HG03520 (cell line): ENCODE measurements at regions not wholly inside any gene's neighbourhood (a gene's known extent, or its start where the extent isn't known, plus 50 kb on each side); places are given as distances from the start of the nearest gene placed in this dataset.

ENCODE experiments used
- ATAC-seq: cut with Tn5 transposase; IDR thresholded peaks from one replicate; pipeline ENCODE4 v1.9.1; 2021; ENCODE audit warnings: mild to moderate bottlenecking, moderate library complexity; ENCODE audit not compliant: unreplicated experiment

- no peak for ATAC-seq
Measured at GRCh38 chrX:39829965-39830364, 267.8 kb downstream of the BCOR start.

- no peak for ATAC-seq
Measured at GRCh38 chrX:39830414-39830813, 267.3 kb downstream of the BCOR start.

DNA sequence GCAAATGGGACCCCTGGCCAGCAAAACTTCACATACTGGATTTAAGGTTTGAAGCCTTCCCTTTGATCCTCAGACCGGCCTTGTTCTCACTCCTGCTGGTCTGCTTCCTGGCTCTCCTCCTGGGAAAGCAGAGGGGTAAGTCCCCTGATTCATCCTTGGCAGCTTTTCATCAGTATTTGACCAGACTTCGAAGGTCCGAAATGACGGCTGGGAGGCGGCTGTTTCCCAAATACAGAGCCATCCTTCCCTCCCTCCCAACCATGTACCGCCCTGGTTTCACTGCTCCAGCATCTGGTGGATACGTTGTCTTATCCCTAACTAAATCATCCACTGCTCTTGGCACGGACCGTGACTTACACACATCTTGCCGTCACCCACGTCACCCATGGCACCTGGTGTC, 265.5 kb downstream of the BCOR start:
- ATAC-seq: no peak

GRCh38 chrX:39834600-39834999, 263.2 kb downstream of the BCOR start:
- ATAC-seq: no peak

DNA sequence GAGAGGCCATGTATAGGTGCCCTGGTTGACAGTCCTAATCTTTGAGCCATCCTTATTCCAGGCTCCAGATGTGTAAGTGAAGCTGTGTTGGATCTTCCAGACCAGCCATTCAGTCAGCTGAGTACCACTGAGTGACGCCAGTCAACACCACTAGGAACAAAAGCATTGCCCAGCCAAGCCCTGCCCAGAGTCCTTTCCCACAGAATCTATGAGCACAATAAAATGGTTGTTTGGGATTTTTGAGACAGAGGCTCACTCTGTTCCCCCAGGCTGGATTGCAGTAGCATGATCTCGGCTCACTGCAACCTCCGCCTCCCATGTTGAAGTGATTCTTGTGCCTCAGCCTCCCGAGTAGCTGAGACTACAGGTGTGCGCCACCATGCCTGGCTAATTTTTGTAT, 262.5 kb downstream of the BCOR start:
- ATAC-seq: no peak

DNA sequence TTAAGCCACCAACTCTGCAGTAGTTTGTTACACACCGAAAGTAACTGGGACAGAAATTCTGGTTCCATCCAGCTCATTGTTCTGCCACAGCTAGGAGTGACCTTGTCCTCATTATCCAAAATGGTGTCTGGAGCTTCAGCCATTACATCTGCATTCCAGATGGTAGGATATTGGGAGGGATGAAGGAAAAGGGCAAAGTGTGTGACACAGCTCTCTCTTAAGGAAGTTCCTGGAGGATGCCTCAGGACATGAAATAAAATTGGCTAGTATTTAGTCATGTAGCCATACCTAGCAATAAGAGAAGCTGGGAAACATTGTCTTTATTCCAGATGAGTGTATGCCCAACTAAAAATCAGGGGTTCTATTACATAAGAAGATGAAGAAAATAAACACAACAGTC, 262.0 kb downstream of the BCOR start:
- no peak for ATAC-seq

DNA sequence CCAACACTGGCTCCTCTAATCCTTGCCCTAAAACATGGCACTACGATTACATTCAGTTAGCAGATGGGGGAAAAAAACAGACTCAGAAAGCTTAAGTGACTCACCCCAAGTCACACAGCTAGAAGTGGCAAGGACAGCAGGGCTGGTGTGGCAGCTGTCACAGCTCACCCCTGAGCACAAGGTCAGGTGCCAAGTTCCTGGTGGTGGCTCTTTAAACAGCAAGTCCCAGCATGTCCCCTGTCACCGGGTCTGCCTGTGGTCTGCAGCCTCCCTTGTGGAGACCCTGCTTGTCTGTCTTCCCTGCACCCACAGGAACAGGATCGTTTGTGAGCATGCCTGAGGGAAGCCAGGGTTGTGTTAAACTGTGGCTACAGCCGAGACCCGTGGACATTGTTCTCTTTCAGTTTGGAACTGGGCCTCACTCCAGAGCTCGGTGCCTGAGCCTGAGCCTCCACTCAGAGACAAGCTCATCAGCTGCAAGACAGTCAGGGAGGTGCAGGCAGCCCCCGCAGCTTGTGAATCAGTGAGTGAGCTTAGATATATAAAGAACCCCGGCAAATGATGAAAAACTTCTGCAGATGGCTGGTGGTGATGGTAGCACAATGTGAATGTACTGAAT, 260.8 kb downstream of the BCOR start:
- ATAC-seq: no peak

DNA sequence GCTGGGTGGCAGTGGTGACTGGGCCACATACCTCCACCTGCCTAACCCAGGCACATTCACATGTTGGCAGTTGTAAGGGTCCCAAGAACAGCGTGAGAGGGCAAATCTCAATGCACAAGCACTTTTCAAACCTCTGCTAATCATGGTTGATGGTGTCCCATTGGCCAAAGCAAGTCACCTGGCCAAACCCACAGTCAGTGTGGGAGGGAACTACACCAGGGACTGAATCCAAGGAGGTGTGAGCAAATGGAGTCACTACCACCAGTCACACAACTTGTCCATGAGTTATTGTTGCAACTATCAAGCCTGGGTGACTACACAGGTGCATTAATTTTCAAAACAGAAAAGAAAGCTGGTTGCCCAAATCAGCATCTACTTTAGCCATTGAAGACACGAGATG, 260.1 kb downstream of the BCOR start:
- no peak for ATAC-seq

DNA sequence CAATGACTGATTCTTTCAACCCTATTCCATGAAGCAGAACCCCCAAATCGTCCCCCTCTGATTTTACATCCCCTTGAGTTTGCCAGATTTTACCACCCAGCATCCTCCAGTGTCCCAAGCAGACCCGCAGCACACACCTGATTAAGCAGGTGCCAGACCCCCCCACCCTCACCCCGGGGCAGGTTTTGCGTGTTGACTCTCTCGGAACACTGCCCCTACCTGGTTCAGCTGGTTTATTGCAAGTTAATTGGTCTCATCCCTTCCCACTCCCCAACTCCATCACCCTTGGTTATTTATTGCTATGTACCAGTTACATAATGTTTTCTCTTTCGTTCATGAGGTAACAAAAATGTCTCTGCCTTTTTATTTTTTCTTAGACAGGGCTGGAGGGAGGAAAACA, 258.4 kb downstream of the BCOR start:
- no peak for ATAC-seq

- ATAC-seq: no peak
Measured at GRCh38 chrX:39840133-39840532, 257.6 kb downstream of the BCOR start.

DNA sequence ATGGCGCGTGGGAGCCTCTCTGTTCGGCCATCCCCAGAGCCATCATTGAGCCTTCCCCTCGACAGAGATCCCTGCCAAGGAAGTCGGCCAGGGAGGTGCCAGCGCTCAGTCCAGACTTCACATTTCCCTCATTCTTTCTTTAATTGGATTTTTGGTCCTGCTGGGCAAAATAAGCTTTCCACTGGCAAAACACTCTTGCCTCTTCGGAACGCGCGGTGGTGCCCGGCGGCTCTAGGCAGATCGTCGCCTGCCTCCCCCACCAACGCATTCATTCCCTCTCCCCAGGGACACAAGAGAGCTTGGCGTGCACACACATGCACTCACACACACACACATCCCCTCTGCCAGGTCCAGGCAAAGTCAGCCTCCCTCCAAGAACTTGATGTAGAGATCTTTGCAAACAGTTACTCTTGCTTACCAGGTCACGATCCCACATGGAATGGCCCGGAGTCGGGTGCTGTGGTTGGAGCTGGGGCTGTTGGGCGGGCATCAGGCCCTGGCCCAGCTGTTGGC, 257.1 kb downstream of the BCOR start:
- no peak for ATAC-seq

DNA sequence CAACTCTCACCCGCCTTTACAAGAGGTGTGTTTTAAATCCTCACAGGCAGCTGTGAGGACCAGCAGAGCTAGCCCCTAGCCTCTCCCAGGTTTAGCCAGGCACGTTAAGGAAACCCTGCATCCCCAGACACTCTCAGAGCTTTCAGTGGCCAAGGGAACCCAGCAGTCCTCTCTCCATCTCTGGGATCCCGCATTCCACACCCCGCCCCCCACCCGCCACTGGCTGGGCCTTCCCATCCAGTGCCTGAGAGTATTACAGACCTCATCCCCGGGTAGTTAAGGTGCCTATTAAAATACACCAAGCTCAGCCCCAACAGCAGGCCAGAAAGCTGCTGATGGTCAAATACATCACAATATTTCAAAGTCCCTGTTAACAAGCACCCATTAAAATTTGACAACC, 256.2 kb downstream of the BCOR start:
- ATAC-seq: no peak

DNA sequence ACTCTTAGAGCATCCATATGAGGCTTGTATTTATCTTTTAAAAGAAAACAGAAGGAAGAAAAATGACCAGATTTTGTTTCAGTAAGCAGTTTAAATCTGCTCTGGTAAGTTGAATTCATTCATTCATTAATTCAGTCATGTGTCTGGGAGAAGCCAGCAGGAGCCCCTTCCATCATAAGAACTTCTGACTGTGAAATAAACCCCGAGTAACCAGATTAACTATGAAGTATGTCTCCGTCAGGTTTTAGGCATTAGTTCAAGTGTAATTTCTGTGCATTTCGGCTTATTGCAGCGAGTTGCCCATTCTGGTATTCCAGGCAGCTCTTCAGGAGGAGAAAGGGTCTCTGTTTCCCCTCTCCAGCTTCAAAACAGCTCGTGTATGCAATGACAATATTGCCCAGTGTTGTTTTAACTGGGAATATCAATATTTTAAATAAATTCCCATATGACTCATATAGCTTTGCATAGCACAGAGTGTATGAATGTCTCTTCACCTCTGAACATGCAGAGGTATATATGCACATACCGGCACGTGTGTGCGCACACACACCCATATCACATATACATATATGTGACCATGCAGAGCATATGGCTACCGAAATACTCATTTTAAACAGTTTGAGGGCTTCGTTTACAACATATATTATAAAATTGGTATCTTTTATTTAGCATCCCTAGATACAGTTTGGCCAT, 255.3 kb downstream of the BCOR start:
- no peak for ATAC-seq

DNA sequence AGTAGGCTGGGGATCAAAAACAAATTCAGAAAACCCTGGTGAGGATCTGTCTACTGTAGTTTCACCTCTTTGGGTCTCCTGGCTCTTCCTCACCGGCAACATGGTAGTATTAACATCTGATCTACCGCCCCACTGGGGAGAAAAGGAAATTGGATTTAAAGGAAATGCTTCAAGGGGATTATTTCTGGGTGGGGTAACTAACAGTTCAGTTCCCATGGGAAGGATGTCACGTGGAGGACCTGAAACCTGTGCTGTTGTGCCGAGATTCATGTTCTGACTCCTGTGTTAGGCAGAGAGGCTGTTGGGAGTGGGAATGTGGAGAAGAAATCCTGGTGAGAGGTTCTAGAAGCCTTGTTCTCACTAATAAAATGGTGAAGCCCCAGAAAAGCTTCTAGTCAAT, 254.4 kb downstream of the BCOR start:
- no peak for ATAC-seq

DNA sequence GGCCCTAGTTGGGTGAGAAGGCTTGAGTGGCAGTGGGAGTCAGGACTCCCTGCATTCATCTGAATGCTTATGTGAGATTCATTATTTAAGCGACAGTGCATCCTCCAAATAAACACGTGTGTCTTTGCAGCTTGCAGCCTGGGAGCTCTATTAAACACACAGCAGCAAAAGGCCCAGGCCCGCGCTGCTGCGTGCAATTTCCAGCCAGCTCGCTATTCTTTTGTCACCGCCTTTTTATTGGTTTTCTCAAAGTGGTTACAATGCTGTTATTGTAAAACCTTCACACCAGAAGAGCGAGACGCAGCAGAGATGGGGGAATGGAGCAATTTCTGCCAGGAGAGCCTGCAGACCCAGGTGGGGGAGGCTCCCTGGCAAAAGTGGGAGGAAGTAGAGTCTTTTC, 252.5 kb downstream of the BCOR start:
- no peak for ATAC-seq

DNA sequence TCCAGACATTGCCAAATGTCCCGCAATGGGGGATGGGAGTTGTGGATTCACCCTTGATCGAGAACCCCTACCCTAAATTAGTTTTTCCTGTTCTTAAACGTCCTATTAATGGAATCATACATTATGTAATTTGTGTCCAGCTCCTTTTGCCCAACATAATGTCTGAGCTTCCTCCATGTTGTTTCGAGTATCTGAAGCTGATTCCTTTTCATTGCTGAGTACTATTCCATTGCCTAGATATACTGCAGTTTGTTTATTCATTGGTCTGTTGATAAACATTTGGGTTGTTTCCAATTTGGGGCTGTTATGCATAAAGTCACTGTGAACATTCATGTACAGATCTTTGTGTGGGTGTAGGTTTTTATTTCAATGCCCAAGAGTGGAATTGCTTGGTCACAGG, 251.3 kb downstream of the BCOR start:
- no peak for ATAC-seq

DNA sequence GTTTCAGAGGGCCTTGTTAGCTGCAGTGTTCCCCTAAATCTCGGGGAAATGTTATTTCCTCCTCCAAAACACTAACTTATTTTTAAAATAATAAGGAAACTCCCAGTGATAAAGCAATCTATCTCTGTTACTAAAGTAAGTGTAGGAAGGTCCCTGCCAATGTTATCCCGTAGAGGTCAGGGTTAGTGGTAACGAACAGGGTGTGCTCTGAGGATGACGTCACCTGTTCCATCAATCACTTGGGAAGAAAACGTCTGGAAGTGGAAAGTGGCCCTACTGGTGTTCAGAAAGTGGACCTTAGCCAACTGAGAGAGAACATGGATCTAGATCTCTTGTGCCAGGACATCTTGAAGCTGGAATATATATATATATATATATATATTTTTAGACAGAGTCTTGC, 249.5 kb downstream of the BCOR start:
- no peak for ATAC-seq

DNA sequence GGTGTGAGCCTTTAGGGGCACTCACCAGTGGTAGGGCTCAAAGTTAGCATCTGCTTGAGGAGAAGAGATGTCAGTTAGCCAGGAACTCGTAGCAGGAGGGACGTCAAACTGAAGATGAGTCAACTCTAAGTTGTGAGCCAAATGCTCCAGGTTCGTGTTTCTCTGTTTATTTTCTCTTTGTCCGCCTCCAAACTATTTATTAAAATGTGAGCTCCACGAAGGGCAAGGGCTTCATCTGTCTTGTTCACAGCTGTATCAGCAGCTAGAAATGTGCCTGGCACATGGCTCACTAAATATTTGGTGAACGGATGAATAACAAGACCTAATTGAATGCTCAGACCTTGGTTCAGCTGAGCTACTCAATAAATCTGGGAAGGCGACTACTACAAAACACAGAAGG, 248.9 kb downstream of the BCOR start:
- no peak for ATAC-seq

GRCh38 chrX:39850209-39850608, 247.5 kb downstream of the BCOR start:
- no peak for ATAC-seq

DNA sequence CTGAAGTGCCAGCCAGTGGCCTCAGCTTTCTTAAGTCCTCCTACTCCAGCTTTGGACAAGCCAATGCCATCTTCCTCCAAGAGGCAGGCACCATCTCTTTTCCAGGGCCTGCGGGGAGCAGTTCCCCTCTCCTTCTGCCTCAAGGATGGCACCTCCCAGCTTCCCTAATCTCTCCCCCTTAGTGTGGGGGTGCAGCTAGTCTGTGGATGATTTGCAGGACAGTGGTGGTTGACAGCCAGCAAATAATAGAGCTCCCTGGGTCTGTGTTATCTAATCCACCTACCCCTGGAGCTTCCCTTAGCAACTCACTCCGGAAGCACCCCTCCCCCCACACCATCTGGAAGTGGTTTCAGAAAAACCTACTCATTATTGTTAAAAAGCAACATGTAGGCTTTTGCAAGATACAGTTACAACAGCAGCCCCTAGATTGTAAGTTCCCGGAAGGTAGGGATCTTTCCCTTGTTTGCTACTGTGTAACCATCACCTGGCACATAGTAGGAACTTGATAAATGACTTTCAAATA, 247.1 kb downstream of the BCOR start:
- ATAC-seq: no peak

GRCh38 chrX:39851745-39852455, 245.9 kb downstream of the BCOR start:
- no peak for ATAC-seq

GRCh38 chrX:39852491-39852890, 245.3 kb downstream of the BCOR start:
- no peak for ATAC-seq
